ENCODE measurements at regions not wholly inside any gene's neighbourhood (a gene's known extent, or its start where the extent isn't known, plus 50 kb on each side); places are given as distances from the start of the nearest gene placed in this dataset.
"Not testable (repeated sequence)": the region's sequence is repeated elsewhere in the genome, so short reads cannot be mapped to it uniquely, and the experiment has no call there.

DNA sequence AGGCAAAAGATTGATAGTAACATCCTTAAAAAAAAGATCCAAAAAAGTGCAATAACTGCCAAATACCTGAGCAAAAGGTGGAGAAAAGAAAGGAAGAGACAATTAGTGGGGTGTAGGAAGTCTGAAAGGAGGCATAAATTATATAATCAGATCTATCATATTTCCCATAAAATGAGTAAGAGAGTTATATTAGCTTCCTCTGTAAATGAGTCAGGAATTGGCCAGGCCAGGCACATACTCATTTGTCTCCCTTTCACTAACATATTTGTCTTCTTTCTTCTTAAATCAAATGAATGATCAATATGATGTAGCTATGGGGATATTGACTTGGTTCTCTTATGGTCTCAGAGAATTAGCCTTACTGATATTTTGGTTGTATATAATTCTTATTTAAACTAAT lies 292.3 kb upstream of the CADM2 start:
- FAIRE-seq (no peak), DNase-seq (ENCODE audit: low spot score) (no peak)

DNA sequence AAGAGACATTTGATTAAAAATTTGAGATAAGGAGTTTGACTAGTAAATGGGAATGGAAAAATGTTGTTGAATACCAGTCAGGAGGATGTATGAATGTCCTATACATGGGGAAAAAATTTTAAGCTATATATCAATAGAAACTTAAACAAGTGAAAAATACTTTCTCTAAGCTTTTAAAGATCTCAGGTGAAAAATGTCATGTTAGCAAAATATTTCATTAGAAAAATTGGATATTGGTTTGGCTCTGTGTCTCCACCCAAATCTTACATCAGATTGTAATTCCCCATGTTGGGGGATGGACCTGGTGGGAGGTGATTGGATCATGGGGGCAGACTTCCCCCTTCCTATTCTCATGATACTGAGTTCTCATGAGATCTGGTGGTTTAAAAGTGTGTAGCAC lies 279.6 kb upstream of the CADM2 start:
- DNase-seq (ENCODE audit: low spot score) (no peak), FAIRE-seq (no peak)

DNA sequence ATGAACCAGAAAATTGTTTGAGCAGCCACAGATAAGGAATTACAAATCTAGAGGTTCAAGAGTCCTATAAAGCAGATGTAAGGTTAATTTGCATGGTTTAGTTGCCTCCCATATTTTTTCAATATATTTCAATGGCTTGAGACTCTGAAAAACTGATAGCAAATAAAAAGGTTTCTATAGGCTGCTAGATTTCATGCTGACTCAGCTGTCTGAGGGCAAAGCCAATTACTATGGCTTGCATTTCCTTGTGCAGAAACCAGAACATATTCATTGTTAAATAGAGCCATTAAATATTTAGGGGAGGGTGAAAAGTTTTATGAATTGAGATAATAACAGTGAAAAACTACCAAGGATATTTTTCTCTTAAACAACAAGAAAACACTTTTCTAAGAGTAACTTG lies 278.1 kb upstream of the CADM2 start:
- DNase-seq (ENCODE audit: low spot score) (no peak), FAIRE-seq (no peak)

DNA sequence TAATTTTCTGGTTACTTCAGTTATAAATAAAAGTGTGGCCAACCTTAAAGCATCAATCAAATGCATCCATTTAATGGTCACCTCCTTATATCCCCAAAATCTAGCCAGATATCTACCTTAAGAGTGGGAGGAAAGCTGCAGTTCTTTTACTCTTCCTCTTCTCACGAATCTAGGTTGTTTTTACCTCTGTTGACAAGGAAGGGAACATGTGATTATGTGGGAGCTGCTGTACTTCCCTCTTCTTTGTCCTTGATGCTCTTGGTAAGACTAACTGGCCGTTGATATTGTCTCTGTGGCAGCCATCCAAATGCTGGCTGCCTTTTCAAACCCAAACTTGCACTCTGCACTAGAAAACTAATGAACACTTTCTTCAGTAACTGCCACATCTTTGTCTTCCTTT lies 275.3 kb upstream of the CADM2 start:
- FAIRE-seq = no peak
- no peak for DNase-seq (ENCODE audit: low spot score)

DNA sequence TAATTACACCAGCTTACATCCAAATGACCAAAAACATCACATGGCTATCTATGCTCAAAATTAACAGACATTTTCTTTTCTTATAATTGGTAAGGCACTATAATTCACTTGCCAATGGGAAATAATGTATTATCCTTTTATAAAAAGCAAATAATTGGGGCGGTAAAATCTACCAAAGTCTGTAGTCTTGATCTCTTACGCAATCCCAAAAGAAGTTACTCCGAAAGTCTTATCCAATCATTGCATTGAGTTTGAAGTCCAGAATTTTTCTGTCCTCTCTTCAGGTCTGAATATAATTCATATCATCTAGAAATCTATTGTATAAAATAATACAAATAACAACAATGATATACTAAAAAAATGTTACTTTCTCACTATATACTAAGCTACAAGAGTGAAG lies 273.3 kb upstream of the CADM2 start:
- DNase-seq (ENCODE audit: low spot score) (no peak), FAIRE-seq (no peak)

DNA sequence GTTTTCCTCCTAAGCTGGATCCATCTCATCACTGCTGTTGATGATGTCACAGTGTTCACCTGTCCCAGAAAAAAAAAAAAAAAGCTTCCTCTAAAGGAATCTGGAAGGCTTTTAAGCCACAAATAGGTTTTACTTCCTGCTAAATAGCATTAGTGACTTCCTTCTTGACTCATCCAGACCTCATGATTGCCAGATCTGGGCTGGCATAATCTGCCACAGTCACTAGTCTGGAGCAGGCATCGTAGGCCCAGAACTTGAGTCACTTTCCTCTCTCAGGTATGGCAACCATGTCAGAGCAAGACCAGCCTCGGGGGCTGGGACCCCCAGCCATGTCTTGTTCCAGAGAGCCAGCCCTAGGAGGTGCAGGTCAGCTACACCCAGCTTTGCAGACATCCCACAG lies 266.5 kb upstream of the CADM2 start:
- DNase-seq (ENCODE audit: low spot score) = no peak
- FAIRE-seq = no peak

DNA sequence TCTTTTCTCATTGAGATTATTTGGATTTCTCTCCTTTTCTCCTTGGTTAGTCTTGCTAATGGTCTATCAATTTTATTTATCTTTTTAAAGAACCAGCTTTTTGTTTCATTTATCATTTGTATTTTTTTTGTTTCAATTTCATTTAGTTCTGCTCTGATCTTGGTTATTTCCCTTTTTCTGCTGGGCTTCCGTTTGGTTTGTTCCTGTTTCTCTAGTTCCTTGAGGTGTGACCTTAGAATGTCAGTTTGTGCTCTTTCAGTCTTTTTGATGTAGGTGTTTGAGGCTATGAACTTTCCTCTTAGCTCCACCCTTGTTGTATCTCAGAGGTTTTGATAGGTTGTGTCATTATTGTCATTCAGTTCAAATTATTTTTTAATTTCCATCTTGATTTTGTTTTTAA lies 248.5 kb upstream of the CADM2 start:
- not testable (repeated sequence) for FAIRE-seq; DNase-seq (ENCODE audit: low spot score)

DNA sequence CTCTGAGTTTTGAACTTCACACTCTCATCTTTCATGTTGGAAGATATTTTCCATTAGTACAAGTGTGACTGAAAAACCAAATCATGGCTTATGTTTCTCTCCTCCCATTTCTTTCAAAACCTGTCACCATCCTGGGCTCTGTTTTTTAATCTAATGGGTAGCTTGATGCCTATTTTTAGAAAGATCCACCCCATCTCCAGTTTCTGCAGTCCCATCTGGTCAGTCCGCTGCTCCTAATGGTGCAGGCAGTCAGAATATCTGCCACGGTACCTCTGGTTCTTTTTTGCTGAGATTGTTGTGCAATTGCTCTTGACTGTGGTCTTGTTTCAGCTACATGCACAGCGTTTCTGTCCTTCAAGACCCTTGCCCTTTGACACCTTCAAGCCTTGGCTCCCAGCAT lies 240.9 kb upstream of the CADM2 start:
- FAIRE-seq = no peak
- no peak for DNase-seq (ENCODE audit: low spot score)

DNA sequence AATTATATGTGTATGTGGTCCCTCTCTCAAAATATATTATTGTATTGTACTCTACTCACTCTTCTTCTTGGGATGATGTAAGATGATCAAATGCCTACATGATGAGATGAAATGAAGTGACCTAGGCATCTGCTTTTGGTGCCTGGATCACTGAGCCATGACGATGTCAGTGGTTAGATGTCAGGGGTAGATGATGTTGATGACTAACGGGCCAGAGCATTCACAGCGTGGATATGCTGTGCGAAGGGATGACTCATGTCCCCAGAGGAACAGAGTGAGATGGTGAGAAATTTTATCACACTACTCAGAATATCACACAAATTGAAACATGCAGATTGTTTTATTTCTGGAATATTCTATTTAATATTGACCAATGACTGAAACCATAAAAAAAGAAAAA lies 233.9 kb upstream of the CADM2 start:
- DNase-seq (ENCODE audit: low spot score) (peak; percentile 89), FAIRE-seq (peak; percentile 96)

DNA sequence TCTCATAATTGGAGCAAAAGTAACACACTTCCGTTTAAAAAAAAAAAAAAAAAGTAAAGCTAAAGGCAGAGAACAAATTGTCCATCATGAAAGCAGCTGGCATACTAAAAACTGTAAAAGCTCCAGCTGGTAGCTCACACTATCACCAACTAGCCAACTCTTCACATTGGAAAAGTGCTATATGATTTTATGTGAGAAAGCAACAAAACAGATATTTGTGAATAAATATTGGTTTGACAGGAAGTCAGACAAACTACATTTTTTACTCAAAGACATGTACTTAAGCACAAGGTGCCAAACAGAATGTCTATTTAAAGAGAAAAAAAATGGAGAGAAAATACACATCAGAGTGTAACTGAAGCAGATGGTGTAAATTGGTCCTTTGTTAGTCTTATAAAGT lies 231.2 kb upstream of the CADM2 start:
- DNase-seq (ENCODE audit: low spot score) (no peak), FAIRE-seq (no peak)

DNA sequence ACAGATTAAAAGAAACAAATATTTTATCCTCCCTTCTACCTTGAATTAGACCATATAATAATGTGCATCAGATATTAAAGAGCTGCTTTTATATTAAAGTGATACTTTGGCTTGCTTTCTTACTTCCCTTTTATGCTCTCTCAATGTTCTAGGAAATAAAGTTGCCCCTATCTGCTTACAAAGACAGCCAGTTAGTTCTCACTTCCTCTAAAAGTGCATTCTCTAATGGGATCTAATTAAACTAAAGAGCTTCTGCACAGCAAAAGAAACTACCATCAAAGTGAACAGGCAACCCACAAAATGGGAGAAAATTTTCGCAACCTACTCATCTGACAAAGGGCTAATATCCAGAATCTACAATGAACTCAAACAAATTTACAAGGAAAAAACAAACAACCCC lies 224.1 kb upstream of the CADM2 start:
- DNase-seq (ENCODE audit: low spot score) = not testable (repeated sequence)

DNA sequence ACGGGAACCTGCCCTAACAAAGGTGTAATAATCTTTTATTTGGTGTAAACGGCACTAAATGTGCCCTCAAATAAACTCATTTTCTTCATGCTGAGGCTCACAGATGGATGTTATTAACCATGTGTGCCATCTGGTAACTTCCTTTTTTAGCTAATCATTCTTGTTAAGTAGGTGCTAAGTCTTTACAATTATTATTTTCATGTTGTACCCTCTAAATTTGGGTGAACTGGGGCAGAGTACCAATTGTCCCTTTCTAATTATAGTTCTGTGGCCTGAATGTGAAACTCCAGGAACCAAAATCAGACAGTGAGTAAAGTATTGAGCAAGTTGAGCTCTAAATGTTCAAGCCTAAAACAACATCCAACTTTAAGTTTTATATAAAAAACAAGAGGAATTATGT lies 220.7 kb upstream of the CADM2 start:
- FAIRE-seq (no peak), DNase-seq (ENCODE audit: low spot score) (no peak)

More for the DNA sequence above, 224.1 kb upstream of the CADM2 start:
- FAIRE-seq = not testable (repeated sequence)

DNA sequence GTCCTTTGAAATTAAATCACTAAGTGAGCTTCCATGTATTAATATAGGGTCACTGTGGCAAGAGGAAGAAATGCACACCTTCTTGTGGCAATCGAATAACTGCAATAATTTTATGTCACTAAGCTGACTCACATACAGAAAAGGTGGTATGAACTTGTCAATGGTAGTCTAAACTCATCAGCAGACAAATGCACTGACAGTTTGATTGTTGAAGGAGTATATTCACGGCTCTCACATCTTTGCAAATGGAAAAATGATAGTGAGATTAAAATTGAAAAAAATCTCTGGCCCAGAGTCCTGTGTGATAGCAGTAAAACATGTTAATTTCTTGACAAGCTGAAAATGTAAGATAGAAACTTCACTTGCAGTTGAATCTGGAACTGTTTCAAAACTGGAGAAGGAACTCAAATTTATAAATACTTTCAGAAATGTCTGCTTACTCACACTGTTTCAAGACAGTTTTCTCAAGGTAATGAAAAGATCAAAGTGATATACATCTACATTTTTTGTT lies 215.8 kb upstream of the CADM2 start:
- DNase-seq (ENCODE audit: low spot score) (no peak), FAIRE-seq (no peak)

DNA sequence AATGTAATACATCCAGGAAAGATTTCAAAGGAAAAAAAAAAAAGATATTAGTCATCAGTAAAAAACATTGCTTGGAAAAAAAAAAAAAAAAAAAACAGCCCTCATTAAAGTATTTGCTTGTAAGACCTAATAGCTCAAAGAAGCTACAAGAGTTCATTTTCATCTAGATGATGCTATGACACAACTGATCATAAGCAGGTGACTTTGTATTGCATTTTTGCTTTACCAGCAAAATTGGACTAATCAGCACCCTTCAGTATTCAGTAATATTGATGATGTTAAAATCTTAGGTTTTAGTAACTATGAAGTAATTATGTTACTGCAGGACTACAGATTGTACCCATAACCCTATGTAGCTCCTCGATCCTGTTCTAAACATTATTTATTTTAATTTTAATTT lies 214.7 kb upstream of the CADM2 start:
- no peak for FAIRE-seq
- no peak for DNase-seq (ENCODE audit: low spot score)

DNA sequence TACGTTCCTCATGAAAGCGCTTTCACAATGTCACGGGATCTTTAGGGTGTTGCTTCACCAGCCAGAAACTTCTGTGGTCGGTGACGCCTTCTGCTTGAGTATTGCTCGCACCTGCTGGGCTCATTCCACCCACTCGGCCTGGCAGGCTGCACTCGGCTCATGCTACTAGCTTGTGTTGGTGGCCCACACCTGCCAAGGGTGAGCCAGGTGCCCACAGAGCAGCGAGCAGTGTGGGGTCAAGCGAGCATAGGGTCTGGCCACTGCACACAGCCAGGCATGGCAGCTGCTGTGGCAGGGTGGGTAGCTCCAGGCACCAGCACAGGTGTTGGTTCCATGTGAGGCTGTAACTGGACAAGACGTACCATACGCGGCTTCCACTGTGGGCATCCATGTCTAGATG lies 202.9 kb upstream of the CADM2 start:
- FAIRE-seq (no peak), DNase-seq (ENCODE audit: low spot score) (no peak)

DNA sequence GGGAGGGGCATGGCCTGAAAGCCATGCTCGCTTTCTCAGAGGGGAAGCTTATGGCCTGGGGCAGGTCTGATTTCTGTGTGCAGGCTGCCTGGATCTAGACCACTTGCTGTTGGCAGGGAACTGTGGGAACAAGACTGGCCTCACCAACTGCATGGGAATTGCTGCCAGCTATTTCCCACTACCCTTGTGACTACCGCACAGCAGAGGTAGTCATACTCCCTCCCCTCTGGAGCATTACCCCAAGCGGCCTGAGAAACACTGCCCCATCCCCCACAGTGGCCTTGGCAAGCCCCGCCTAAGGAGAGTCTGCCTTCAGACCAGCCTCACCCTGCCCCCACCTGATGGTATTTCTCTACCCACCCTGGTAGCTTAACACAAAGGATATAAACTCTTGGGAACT lies 199.4 kb upstream of the CADM2 start:
- FAIRE-seq = no peak

DNA sequence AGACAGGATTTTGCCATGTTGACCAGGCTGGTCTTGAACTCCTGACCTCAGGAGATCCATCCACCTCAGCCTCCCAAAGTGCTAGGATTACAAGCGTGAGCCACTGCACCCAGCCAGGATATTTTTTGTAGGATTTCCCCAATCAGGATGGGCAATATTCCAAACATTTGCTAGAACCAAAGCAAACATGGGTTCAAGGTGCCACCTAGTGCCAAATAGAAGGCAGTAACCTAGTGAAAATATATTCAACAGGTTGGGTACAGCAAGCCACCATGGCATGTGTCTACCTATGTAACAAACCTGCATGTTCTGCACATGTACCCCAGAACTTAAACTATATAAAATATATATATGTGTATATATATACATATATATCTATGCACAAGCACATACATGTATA lies 185.9 kb upstream of the CADM2 start:
- DNase-seq (ENCODE audit: low spot score) = peak; percentile 18
- no peak for FAIRE-seq

More for the DNA sequence above, 199.4 kb upstream of the CADM2 start:
- DNase-seq (ENCODE audit: low spot score) = no peak

DNA sequence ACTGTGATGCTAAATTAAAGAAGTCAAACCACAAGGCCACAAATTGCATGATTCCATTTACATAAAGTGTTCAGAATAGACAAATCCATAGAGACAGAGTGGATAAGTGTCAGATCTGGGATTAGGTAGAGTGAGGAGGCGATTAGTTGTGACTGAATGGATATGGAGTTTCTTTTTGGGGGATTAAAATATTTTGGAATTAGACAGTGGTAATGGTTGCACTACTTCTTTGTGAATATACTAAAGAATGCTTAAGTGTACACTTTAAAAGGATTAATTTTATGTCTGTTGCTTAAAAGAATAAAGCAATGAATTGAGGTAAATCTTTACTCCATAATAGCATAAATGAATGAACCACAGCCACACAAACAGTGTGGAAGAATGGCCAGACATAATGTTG lies 175.5 kb upstream of the CADM2 start:
- DNase-seq (ENCODE audit: low spot score) = no peak

DNA sequence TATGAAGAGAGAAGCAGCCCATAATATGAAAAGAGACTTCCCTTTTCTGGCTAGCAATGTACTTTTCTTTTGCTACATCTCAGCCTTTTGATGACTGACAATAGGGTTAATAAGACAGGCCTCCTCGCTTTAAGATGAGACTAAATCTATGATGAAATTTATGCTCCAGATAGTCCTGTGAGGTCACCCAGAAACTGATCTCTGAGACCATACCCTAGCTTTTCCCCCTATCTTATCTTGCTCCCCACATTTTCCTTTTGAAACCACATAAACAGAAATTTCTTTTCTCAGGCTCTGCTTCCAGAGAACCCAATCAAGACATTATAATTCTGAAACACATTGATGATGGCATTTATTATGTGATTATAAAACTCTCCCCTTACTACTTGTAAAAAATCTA lies 168.8 kb upstream of the CADM2 start:
- FAIRE-seq (no peak), DNase-seq (ENCODE audit: low spot score) (no peak)

More for the DNA sequence above, 175.5 kb upstream of the CADM2 start:
- FAIRE-seq = no peak

DNA sequence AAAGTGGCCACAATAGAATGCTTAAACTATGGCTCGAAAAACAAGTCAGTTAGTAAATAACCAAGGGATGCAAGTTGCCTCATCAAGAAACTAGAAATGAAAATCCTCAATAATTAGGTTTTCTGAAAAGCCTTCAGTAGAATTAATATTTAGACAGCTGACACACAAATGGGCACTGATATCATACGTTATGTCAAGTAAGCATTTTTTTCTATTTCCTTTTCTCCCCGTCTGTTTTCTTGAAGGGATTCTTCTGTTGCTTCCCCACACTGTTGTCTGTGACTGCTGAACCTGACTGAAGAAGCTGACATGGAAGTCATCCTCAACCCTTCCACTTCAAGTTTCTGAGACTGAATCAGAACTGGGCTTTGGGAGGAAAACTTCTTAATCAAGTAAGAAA lies 151.8 kb upstream of the CADM2 start:
- no peak for FAIRE-seq
- no peak for DNase-seq (ENCODE audit: low spot score)

DNA sequence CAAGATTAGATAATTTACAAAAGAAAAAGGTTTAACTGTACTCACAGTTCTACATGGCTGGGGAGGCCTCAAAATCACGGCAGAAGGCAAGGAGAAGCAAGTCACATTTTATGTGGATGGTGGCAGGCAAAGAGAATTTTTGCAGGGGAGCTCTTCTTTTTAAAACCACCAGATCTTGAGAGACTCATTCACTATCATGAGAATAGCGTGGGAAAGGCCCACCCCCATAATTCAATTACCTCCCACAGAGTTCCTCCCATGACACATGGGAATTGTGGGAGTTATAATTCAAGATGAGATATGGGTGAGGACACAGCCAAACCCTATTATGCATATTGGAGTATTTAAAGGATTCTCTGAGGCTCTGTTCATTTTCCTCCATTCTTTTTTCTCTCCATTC lies 138.7 kb upstream of the CADM2 start:
- no peak for FAIRE-seq
- no peak for DNase-seq (ENCODE audit: low spot score)

DNA sequence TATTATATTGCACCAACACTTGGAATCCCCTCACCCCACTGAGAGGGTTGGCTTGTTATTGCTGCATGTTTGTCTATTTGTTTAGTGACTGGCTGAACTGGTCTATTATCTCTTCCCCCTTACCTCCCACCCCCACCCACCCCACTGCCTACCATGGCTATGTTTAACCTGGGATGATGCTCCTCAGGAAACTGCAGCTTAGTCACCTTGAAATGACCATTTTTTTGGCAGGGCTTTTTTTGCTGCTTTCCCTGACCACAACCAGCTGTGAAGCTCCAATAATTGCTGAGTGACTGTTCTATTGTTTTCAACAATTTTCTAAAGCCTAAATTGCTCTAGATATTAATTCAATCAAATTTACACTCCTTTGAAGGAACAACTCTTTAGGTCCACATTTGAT lies 137.9 kb upstream of the CADM2 start:
- DNase-seq (ENCODE audit: low spot score) (no peak), FAIRE-seq (no peak)

DNA sequence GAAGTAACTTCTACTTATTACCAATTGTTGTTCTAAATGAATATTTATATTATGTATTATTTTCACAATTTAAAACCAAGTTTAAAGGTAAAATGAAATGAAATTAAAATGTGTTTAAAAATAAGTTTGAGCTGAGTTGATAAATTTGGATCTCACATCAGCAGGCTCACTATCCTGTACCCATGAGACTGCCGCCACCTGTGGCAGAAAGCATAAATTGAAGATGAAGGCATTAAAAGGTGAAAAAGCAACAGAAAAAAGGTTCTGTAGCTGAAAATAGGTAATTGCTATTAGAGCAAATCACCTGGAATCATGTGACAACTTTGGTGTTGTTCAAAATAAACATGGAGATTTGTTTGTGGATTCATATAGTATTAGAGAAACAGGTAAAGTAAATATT lies 133.0 kb upstream of the CADM2 start:
- DNase-seq (ENCODE audit: low spot score) (no peak), FAIRE-seq (no peak)

DNA sequence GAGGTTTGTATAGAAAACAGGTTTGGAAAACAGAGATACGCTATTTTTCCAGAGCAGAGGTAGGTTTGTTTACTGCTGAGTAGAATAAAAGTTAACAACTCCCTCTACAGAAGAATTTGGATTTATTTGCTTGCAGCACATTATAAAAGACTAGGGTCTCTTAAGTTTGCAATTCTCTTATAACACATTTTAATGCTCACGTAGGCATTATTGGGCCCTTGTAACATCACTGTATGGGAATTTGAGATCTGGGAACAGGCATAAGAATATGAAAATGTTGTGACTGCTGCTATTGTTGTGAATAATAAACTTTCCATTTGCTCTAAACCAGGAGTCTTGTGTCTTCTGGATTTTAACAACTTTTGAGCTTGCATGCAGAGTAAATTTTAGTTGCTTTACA lies 128.3 kb upstream of the CADM2 start:
- DNase-seq (ENCODE audit: low spot score) = no peak
- no peak for FAIRE-seq
